Transverse colon (tissue), 4 donors: ENCODE measurements at regions not wholly inside any gene's neighbourhood (a gene's known extent, or its start where the extent isn't known, plus 50 kb on each side); places are given as distances from the start of the nearest gene placed in this dataset.

ENCODE experiments used
- CTCF ChIP-seq, 5 experiments: fragments of 200-600 bp in 3 of 5; fragments of 450-650 bp in 2 of 5; sonication (generic) in 3 of 5; IDR thresholded peaks; 1 replicate in 2 of 5; 2 replicates in 3 of 5; pipeline ENCODE4 v1.5.1; 2016 to 2017; ENCODE audit warnings: antibody characterized with exemption in 5 of 5, inconsistent platforms in 3 of 5, mild to moderate bottlenecking in 2 of 5, moderate library complexity in 1 of 5
- POLR2A ChIP-seq: fragments of 450-650 bp; IDR thresholded peaks from one replicate; pipeline ENCODE4 v1.6.1; 2016; ENCODE audit warnings: antibody characterized with exemption, mild to moderate bottlenecking, moderate library complexity
- POLR2AphosphoS5 ChIP-seq, 3 donors: sonication (generic); formaldehyde crosslinking; IDR thresholded peaks; one replicate each; pipeline ENCODE4 v1.6.1; 2016; ENCODE audit warnings: antibody characterized with exemption in 3 of 3

GRCh38 chr5:171664489-171664888, 121.1 kb upstream of the SMIM23 start:
- no peak for TF ChIP-seq POLR2A
- TF ChIP-seq CTCF (IDR thresholded peaks at IDR 0.05): no peak
- TF ChIP-seq POLR2AphosphoS5 (IDR thresholded peaks at IDR 0.05): no peak
